ENCODE measurements at regions not wholly inside any gene's neighbourhood (a gene's known extent, or its start where the extent isn't known, plus 50 kb on each side); places are given as distances from the start of the nearest gene placed in this dataset.

DNA sequence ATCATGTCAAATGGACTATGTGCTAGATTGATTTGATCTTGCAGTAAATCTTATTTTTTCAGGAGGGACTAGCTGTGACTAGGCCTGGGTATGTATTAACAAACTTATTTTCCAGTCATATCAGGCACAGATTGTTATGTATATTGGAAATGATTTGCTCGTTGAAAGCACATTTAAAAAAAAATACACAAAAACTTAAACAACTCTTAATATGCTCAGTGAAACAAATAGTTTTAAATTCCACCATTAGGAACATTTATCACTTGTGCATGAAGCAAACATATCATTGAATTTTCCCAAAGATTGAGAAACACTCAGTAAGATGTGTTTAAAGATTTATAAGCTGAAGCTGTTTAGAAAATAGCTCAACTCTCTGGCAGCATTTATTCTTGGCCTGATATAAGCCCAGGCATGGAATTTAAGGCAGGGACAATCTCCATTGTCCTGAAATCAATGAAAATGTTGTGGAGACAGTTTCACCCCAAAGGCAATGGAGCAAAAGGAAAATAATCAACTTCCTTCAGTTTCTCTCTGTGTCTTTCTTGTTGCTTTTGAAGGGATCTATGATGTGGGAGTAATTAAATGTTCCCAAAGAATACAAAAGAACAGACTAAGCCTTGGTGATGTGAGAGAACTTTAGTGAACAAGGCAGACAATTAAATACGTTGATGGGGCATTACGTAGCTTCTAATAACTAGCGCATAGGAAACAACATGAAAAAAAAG, 250.3 kb downstream of the GPR37 start:
- Mint-ChIP-seq H3K36me3 (peaks cover 3% of the 10 kb centered on the region; the same call in 1 of the 2 replicates), H3K4me3 (no peak overlapping the region), H3K9me3 (peaks cover 11% of the 10 kb centered on the region), H3K4me1 (no peaks in the 10 kb centered on the region), H3K27me3 (ENCODE audit: low read depth) (no peaks in the 10 kb centered on the region), H3K27ac (no peak overlapping the region)
- DNase-seq (ENCODE audit: low spot score), result no peak
- TF ChIP-seq SOX15 (CRISPR knock-in tag; IDR thresholded peaks at IDR 0.05) (no peak), SP1 (CRISPR knock-in tag; conservative IDR thresholded peaks at IDR 0.05) (no peak), KAT7 (CRISPR knock-in tag; IDR thresholded peaks at IDR 0.05; ENCODE audit: borderline replicate concordance) (no peak), ZNF121 (CRISPR knock-in tag; IDR thresholded peaks at IDR 0.05) (no peak), E2F1 (CRISPR knock-in tag; IDR thresholded peaks at IDR 0.05) (no peak), ELF4 (CRISPR knock-in tag; IDR thresholded peaks at IDR 0.05; ENCODE audit: low read depth) (no peak), PREB (CRISPR knock-in tag; IDR thresholded peaks at IDR 0.05; ENCODE audit: borderline replicate concordance) (no peak), NFE2L1 (CRISPR knock-in tag; IDR thresholded peaks at IDR 0.05) (no peak), CBFB (CRISPR knock-in tag; IDR thresholded peaks at IDR 0.05; ENCODE audit: low read depth) (no peak), ZBTB43 (CRISPR knock-in tag; IDR thresholded peaks at IDR 0.05) (no peak), ARID4B (CRISPR knock-in tag; IDR thresholded peaks at IDR 0.05; ENCODE audit: borderline replicate concordance) (no peak)
- TF ChIP-seq, protein P1, sequence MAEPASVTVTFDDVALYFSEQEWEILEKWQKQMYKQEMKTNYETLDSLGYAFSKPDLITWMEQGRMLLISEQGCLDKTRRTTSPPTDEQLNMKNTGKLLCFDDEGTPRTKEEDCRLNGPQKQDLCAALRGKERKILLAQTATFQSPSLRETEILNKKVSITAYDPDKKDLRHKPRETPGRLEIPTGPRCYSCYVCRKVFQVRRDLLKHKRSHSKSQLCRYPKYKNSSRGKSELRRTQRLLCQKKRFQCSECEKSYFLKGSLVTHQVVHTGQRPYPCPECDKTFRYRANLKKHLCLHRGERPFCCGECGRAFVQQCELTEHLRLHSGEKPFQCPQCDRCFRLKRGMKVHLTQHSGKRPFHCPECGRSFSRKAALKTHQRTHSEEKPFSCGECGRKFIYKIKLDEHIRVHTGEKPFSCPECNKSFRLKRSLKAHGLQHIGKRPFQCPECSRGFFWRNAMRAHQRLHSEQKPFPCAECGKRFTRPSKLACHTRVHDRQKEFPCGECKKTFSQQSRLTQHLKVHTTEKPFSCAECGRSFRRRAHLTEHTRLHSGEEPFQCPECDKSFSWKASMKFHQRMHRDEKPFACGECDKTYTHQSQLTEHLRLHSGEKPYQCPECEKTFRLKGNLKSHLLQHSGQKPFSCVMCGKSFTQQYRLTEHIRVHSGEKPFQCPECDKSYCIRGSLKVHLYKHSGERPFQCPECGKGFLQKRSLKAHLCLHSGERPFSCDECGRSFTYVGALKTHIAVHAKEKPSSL (CRISPR knock-in tag; conservative IDR thresholded peaks at IDR 0.05), result no peak
- TF ChIP-seq, protein P2, sequence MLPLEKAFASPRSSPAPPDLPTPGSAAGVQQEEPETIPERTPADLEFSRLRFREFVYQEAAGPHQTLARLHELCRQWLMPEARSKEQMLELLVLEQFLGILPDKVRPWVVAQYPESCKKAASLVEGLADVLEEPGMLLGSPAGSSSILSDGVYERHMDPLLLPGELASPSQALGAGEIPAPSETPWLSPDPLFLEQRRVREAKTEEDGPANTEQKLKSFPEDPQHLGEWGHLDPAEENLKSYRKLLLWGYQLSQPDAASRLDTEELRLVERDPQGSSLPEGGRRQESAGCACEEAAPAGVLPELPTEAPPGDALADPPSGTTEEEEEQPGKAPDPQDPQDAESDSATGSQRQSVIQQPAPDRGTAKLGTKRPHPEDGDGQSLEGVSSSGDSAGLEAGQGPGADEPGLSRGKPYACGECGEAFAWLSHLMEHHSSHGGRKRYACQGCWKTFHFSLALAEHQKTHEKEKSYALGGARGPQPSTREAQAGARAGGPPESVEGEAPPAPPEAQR (CRISPR knock-in tag; IDR thresholded peaks at IDR 0.05), result no peak
- TF ChIP-seq, protein P3, sequence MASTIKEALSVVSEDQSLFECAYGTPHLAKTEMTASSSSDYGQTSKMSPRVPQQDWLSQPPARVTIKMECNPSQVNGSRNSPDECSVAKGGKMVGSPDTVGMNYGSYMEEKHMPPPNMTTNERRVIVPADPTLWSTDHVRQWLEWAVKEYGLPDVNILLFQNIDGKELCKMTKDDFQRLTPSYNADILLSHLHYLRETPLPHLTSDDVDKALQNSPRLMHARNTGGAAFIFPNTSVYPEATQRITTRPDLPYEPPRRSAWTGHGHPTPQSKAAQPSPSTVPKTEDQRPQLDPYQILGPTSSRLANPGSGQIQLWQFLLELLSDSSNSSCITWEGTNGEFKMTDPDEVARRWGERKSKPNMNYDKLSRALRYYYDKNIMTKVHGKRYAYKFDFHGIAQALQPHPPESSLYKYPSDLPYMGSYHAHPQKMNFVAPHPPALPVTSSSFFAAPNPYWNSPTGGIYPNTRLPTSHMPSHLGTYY (CRISPR knock-in tag; IDR thresholded peaks at IDR 0.05), result no peak
- ATAC-seq, result no peak
- ChIA-PET POLR2A (no interaction called here), CTCF (no interaction called here)

Measured in WTC11 (cell line).